Middle frontal gyrus (tissue), 1 donor: ENCODE measurements at regions not wholly inside any gene's neighbourhood (a gene's known extent, or its start where the extent isn't known, plus 50 kb on each side); places are given as distances from the start of the nearest gene placed in this dataset.

Experiments
- DNase-seq: peaks from one replicate; pipeline ENCODE4 v3.0.0-alpha.2; 2015; ENCODE audit warnings: low spot score; ENCODE audit errors: extremely low spot score

- no peak for DNase-seq
Measured at GRCh38 chr1:59020151-59020997, 236.5 kb upstream of the JUN start.

- DNase-seq = no peak
Measured at GRCh38 chr1:59022199-59022598, 238.4 kb upstream of the JUN start.

- DNase-seq = no peak
Measured at GRCh38 chr1:59022799-59023198, 239.0 kb upstream of the JUN start.

- DNase-seq = no peak
Measured at GRCh38 chr1:59025201-59025600, 241.4 kb upstream of the JUN start.

GRCh38 chr1:59025898-59026426, 242.1 kb upstream of the JUN start:
- DNase-seq = no peak

GRCh38 chr1:59026472-59026948, 242.7 kb upstream of the JUN start:
- DNase-seq = no peak

- DNase-seq = no peak
Measured at GRCh38 chr1:59027177-59027576, 243.3 kb upstream of the JUN start.

GRCh38 chr1:59028048-59028447, 244.2 kb upstream of the JUN start:
- DNase-seq = no peak

GRCh38 chr1:59029411-59030167, 245.7 kb upstream of the JUN start:
- no peak for DNase-seq

GRCh38 chr1:59032228-59032627, 248.4 kb upstream of the JUN start:
- DNase-seq = no peak

- no peak for DNase-seq
Measured at GRCh38 chr1:59033761-59034160, 249.9 kb upstream of the JUN start.

- no peak for DNase-seq
Measured at GRCh38 chr1:59034925-59035324, 251.1 kb upstream of the JUN start.

GRCh38 chr1:59039551-59039950, 255.7 kb upstream of the JUN start:
- DNase-seq = no peak

- DNase-seq = no peak
Measured at GRCh38 chr1:59040486-59040885, 256.4 kb upstream of the FGGY start.

- no peak for DNase-seq
Measured at GRCh38 chr1:59041646-59042277, 255.1 kb upstream of the FGGY start.

GRCh38 chr1:59043796-59044195, 253.1 kb upstream of the FGGY start:
- DNase-seq = no peak

GRCh38 chr1:59044535-59045121, 252.3 kb upstream of the FGGY start:
- no peak for DNase-seq

- DNase-seq = no peak
Measured at GRCh38 chr1:59045137-59045536, 251.8 kb upstream of the FGGY start.

GRCh38 chr1:59045636-59046035, 251.3 kb upstream of the FGGY start:
- no peak for DNase-seq

- no peak for DNase-seq
Measured at GRCh38 chr1:59046134-59046533, 250.8 kb upstream of the FGGY start.

- no peak for DNase-seq
Measured at GRCh38 chr1:59046730-59047157, 250.2 kb upstream of the FGGY start.
